HG03575 (cell line): ENCODE measurements at regions not wholly inside any gene's neighbourhood (a gene's known extent, or its start where the extent isn't known, plus 50 kb on each side); places are given as distances from the start of the nearest gene placed in this dataset.
"Not testable (repeated sequence)": the region's sequence is repeated elsewhere in the genome, so short reads cannot be mapped to it uniquely, and the experiment has no call there.

Experiments
- ATAC-seq: cut with Tn5 transposase; IDR thresholded peaks from one replicate; pipeline ENCODE4 v1.9.1; 2021; ENCODE audit not compliant: unreplicated experiment, insufficient number of reproducible peaks, low FRiP score; ENCODE audit errors: extremely low read depth

DNA sequence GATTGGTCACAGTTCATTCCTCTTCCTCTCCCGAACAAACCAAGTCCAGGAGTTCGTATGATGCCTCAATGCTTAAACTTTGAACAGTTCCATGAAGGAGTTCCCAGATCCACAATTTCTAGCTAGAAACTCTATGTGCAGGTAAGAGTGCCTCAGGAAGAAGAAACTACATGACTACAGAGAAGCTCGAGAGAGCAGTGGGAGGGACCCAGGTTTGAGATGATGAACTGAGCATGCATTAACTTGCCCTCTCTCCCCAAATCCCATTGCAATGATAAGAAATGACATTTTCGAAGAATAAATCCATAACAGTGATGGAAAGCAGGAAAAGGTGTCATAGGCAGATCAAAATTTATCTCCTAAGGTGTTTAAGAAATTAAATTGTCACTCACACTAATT is 140.6 kb upstream of the JCAD start:
- ATAC-seq = no peak

DNA sequence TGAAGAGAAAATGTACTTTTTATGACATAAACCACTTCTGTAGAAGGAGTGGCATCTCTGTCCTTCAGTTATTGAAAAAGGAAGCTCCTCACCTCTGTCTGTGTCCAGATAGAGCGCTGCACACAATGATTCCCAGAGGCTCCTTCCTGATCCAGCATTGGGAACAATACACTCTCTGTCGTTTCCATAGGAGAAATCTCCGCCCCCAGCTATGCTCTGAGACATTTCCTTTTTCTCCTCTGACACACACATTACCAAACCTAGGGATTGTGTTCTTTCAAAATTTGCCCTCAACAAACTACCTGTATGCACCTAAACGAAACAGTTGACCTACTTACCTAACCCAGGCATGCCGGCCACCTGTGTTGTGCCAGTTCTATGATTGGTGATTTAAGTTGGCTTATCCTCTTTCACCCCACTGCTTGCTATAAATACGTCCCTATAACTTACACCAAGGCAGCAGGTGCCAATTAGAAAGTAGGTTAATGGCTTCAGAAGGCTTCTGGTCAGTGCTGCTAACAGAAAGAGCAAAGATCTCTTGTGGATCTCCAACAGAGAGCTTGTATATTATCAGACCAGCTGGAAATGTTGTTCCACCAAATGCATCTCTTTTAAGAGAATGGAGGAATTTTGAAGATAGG is 140.1 kb upstream of the JCAD start:
- ATAC-seq = no peak

DNA sequence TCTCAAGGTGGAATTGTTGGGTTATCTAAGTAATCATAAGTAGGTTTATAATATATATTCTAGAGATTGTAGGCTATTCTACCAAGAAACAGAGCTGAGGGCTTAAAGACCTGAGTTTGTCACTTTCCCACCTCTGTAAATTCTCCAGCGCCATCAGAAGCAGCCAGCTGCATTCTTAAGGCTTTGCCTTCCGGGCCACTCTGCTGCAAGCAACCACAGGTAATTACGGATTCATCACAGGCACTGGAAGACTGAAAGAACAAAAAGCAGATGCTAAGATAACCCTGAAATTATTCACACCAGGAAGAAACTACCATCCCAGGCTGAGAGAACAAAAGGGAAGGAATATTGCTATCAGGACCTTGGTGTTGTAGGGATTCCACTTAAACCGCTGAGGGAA is 137.8 kb upstream of the JCAD start:
- no peak for ATAC-seq

DNA sequence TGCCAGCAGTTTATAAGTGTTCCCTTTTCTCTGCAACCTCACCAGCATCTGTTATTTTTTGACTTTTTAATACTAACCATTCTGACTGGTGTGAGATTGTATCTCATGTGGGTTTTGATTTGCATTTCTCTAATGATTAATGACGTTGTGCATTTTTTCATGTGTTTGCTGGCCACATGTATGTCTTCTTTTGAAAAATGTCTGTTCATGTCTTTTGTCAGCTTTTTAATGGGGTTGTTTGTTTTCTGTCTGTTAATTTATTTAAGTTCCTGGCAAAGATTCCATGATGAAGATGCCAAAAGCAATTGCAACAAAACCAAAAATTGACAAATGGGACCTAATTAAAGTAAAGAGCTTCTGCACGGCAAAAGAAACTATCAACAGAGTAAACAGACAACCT is 137.2 kb upstream of the JCAD start:
- ATAC-seq = not testable (repeated sequence)

DNA sequence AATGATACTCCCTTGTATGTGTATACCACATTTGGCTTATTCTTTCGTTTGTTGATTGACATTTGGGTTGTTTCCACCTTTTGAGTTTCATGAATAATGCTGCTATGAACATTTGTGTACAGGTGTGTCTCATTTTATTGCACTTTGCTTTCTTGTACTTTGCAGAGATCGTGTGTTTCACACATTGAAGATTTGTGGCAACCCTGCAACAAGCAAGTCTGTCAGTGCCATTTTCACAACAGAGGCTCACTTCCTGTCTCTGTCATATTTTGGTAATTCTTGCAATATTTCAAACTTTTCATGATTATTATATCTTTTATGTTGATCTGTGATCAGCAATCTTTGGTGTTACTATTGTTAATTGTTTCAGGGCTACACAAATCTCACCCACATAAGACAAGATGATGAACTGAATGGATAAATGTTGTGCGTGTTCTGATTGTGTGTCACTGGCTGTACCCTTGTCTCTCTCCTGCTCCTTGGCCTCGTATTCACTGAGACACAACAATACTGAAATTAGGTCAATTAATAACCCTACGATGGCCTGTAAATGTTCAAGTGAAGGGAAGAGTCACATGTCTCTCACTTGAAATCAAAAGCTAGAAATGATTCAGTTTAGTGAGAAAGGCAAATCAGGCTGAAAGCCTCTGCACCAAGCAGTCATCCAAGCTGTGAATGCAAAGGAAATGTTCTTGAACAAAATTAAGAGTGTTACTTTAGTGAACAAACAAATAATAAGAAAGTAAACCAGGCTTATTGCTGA is 133.6 kb upstream of the JCAD start:
- no peak for ATAC-seq

DNA sequence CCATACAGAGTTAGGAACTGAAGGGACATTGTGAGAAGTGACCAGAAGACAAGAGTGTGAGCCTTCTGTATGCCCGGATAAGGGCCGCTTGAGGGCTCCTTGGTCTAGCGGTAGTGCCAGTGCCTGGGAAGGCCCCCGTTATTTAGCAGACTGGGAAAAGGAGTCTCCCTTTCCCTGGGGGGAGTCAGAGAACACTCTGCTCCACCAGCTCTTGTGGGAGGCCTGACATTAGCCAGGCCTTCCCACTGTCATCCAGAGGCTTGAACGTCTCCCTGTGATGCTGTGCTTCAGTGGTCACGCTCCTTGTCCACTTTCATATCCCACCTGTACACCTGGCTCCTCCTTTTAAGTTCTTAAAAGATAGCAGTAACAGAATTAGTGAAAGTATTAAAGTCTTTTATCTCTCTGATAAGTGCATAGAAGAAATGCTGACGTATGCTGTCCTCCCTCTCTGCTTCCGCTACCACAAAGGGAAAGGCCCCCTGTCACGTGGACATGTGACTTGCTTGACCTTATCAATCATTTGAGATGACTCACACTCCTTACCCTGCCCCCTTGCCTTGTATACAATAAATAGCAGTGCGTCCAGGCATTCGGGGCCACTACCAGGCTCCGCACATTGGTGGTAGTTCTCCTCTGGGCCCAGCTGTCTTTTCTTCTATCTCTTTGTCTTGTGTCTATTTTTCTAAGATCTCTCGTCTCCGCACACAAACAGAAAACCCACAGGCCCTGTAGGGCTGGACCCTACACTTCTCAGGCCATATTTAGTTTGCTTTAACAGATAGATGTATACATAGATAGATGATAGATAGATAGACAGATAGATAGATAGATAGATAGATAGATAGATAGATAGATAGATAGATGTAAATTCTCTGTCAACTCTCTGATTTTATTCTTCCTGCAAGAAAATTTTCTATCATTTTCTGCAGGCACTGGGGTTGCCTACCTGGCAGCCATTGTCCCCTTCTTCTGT is 131.5 kb upstream of the JCAD start:
- no peak for ATAC-seq

DNA sequence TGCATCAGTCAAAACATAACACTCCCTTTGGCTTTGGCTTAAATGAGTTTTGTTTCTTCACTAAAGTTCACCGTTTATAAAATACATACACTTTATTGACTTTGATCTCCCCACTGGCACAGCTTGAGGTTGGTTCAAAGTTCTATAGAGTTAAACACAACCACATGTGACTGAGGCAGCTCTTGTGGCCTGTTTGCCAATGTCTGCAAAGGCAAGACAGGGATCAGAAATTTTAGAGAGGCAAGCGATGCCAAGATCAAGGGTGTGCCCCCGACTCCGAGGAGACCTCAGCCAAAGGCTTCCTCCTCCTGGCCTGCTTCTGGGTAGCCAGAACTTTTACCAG is 129.8 kb upstream of the JCAD start:
- ATAC-seq = no peak

DNA sequence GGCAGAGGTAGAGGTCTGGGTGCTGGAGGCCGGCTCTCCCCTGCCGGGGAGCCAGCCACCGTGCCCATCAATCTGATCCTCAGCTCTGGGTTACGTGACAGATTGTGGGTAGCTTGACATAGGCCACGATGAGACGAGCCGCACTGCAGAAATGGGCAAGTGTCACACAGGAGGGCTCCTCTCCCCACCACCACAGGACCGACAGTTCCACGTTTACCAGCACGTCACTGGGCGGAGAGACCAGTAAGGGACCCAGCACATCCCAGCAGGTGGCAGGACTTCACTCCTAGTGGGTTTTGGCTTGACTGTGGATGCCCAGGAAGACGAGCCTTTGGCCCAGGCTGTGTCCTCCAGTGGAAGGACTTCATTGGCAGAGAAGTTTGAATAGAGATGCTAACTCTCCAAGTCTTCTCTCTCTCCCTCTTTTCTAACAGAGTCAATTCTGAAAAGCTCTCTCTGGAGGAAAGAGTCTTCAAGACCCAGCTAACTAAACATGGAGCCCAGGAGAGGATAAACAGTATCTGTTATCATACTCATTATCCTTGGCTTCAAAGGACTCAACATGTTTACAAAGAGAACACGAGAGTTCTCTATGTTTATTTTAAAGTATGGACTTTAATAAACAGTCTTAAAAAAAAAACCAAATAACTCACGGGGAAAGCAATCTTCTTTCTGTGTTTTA is 129.3 kb upstream of the JCAD start:
- ATAC-seq = no peak

DNA sequence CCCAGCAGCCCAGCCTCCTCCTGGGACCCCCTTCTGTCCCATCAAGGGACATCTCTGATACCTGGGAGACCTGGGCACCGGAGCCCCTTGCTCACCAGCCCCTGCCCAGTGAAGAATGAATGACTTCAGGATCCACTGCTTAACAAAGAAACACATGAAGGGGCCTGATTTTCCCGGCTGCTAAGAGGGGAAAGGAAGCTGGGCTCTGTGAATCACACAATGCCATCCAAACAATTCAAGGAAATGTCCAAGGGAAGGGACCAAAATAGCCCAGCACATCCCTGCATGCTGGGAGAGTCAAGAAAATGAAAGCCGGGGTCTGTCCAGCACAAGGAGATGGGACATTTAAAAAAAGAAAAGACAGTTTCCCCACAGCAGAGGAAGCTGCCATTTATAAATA is 128.7 kb upstream of the JCAD start:
- ATAC-seq = no peak

DNA sequence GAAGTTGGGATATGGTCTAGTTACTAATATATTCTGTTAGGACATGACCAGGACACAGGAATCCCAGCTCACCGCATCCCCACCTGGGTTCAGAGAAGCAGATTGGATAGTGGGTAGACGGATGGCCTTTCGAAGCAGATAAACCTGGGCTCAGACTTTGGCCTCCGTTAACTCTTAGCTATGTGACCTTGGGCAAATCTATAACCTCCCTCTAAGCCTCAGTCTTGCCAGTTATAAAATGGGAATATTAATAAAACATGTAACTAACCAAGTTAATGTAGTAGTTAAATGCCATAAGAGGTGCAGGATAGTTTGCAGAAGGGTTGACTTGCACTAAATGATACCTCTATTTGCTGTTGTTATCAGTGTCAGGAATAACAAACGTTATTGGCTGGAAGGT is 127.6 kb upstream of the JCAD start:
- no peak for ATAC-seq

DNA sequence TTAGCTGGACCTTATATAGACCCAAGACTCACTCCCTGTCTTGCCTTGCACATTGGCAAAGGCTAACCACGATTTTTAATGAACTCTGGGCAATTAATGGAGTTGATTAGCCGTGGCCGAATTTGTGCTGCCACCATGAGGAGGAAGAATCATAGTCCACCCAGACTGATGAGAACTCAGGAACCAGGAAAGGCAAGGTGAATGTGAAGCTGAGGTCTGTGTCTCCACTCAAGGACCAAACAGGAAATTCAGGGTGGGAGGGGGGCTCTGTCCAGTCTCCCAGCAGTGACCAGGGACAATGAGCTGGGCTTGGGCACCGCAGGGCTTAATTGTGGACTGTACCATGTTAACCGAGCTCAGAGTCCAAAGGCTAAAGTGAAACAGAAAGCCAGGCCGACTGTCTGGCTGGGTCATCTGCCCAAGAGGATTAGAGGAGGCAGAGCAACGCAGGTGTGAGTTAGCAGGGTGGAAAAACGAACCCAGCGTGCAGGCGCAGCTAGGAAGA is 127.0 kb upstream of the JCAD start:
- ATAC-seq = no peak

DNA sequence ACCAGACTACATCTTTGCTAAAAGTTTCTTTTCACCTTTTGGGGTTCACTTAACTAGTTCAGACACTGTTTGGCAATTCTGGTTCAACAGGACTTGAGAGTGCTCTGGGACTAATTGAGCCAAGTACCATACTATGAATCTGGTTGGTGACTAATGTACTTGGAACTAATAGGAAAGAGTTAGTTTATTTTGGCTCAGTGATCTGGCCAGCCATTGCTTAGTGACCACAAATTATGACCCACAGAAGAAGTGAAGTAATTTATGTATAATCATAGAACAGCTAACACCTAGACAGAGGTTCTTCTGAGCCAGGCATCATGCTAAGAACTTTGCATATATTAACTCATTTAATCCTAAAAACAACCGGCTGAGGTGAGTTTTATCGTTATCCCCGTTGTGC is 126.5 kb upstream of the JCAD start:
- no peak for ATAC-seq

DNA sequence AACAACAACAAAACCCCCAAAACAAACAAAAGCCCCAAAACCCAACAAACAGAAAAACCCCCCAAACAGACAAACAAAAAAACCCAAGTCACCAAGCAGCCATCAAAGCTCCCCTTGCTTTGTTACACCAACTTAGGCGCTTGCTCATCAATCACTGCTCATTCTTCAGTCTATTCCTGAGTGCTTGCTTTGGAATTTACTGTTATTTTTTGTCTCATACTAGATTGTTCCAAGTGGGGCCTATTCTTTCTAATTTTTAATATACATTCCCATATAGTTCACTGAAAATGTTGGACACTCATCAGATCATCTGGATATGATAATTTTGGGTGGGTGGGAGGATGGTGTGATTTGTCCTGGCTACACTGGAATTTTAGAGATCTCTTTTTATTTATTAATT is 126.0 kb upstream of the JCAD start:
- ATAC-seq = no peak

DNA sequence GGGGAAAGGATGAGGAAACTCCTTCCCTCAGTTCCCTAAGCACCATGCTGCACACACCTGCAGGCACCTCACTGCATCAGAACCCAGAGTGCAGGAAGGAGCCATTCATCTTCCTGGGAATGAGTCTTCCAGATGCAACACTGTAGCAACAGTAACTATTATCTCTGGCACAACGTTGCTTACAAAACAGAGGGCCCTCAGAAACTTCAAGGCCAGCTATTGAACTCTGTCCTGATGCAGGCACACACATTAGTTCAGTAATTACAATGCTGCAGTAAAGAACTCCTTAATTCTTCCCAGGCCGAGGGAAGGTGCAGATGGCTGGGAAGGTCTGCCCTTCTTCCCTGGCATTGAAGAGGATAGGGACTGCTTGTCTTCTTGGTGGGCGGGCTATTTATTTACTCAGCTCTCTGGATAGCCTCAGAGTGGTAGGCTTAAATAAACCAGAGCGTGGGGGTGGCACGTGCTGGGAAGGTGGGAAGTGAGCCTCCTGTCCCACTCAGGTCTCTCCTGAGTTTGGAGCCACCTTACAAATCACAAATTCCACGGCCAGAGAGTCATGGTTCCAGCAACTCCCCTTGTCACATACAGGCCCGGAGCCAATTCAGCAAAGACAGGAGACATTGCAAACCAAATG is 125.1 kb upstream of the JCAD start:
- ATAC-seq = no peak

DNA sequence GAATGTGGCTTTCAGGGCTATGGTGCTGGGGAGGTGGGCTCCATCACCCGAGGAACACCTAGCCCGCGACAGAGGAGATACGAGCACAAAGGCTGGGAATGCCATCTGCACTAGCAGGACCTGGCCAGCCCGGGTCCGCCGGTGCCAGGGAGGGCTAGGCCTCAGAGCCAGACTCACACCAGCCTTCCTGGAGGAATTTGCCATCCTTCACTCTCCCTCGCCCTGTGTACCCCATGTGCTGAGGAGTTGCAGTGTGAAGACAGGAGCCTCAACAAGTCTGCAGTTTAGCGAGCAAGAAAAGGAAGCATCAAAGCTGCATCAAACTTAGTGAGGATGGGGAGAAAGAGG is 123.6 kb upstream of the JCAD start:
- no peak for ATAC-seq

DNA sequence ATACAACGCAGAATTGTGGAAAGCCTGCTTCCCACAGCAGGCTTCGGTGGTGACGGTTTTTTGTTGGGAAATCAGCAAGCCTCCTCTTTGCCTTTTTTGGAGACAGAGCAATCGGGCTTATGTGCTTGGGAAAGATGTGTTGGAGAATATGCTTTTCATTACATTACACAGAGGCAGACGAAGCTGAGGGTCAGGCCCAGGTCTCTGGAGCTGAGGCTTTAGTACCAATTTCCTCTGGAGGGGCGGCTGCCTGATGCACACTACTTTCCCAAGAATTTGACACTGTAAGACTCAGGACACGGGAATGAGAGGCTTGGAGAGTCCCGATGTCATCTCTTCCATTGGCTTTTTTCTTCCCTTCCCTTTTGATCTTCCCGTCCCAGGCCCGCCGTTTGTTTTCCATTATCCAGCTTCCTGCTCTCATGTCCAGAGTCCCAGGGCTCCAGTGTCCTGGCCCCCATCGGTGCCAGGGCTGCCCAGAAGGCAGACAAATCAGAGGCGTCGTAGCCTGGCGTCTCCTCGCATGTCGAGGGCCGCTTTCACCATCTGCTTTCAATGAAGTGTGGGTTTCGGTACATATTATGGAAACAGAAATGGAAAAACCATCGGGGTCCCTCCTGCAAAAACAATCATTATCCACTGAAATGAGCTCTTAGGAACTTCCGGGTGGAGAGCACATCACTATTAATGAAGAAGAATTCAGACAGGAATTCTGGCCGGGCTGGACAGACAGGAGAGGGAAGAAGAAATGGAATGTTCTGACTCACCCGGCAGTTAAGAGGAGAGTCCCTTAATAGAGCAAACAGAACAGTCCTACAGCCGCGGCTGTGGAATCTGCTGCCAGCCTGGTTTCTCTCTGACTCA is 123.0 kb upstream of the JCAD start:
- ATAC-seq = no peak

DNA sequence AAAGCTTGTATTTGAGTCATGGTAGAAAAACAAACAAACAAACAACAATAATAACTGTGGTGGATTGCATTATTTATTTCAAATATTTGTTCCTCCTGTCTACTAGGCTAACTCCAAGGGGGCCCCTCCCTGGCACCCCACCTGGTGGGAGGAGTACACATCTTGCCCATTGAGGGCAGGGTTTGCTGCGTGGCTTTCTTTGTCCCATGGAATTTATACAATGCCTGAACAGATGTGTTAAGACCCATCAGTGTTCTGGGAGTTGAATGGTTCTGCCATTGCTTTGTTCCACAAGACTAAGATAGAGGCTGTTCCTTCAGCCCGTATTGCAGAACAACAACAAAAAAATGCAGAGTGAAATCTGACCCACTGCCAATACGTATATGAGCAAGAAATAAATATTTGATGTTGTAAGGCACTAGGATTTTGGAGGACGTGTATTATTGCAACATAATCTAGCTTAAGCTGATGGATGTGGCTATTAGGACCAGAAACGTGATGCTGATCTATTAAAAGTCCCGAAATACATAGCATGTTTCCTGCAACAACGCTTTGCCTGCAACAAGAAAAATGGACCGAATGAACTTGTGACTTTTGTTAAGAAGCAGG is 119.1 kb upstream of the JCAD start:
- ATAC-seq = no peak
